OCI-LY7 (cell line): ENCODE measurements at regions not wholly inside any gene's neighbourhood (a gene's known extent, or its start where the extent isn't known, plus 50 kb on each side); places are given as distances from the start of the nearest gene placed in this dataset.

Experiments used
- BruUV-seq: library from RNA; stranded (reverse); fragments of 400-500 nt; replicated peaks from 2 replicates; lab custom pipeline; 2021; lab: Mats Ljungman, UMichigan
- CTCF ChIA-PET: fragments of 300-600 bp; sonication (Branson Sonifier 250); formaldehyde crosslinking; loops from one replicate; lab custom pipeline; 2022; ENCODE audit warnings: antibody characterized with exemption; ENCODE audit not compliant: unreplicated experiment; lab: Charles Lee
- POLR2A ChIA-PET: fragments of 300-600 bp; sonication (Branson Sonifier 250); formaldehyde crosslinking; loops from one replicate; lab custom pipeline; 2022; ENCODE audit warnings: antibody characterized with exemption; lab: Charles Lee
- DNase-seq: peaks from one replicate; pipeline ENCODE4 v3.0.0-alpha.2; 2015; ENCODE audit warnings: low spot score
- H2AFZ ChIP-seq: fragments of 200-600 bp; sonication (generic), shearing (Covaris generic); 2 replicates; pipeline ENCODE4 v1.6.1; 2014; ENCODE audit warnings: mild to moderate bottlenecking, antibody characterized with exemption, low read length, moderate library complexity
- H3K27ac ChIP-seq: fragments of 200-600 bp; sonication (generic); 2 replicates; pipeline ENCODE4 v1.5.1; 2014; ENCODE audit warnings: mixed run types, low read depth, mild to moderate bottlenecking, moderate library complexity, low read length, inconsistent platforms; ENCODE audit not compliant: poor library complexity, severe bottlenecking
- H3K36me3 ChIP-seq: fragments of 200-600 bp; sonication (generic); 2 replicates; pipeline ENCODE4 v1.6.1; 2014; ENCODE audit warnings: mild to moderate bottlenecking, antibody characterized with exemption, low read length, moderate library complexity, mixed read lengths; ENCODE audit not compliant: insufficient read depth
- H3K4me1 ChIP-seq: fragments of 200-600 bp; sonication (generic); 2 replicates; pipeline ENCODE4 v1.5.1; 2014; ENCODE audit warnings: mild to moderate bottlenecking, low read length; ENCODE audit not compliant: insufficient read depth, poor library complexity, severe bottlenecking
- H3K4me2 ChIP-seq: fragments of 200-600 bp; sonication (generic); 2 replicates; pipeline ENCODE4 v1.6.1; 2014; ENCODE audit warnings: mild to moderate bottlenecking, low read length
- H3K4me3 ChIP-seq: fragments of 200-600 bp; sonication (generic); 2 replicates; pipeline ENCODE4 v1.5.1; 2014; ENCODE audit warnings: mild to moderate bottlenecking, low read depth, low read length; ENCODE audit not compliant: poor library complexity, severe bottlenecking
- H3K79me2 ChIP-seq: fragments of 200-600 bp; sonication (generic); 2 replicates; pipeline ENCODE4 v1.6.1; 2016; ENCODE audit warnings: low read depth, mild to moderate bottlenecking, low read length, moderate library complexity, mixed read lengths; ENCODE audit not compliant: insufficient read depth
- H3K9me2 ChIP-seq: fragments of 200-600 bp; sonication (generic); 2 replicates; pipeline ENCODE4 v1.6.1; 2016; ENCODE audit warnings: mild to moderate bottlenecking, low read length, mixed read lengths; ENCODE audit not compliant: insufficient read depth
- H3K9me3 ChIP-seq: fragments of 200-600 bp; sonication (generic); 2 replicates; pipeline ENCODE4 v1.6.1; 2014; ENCODE audit warnings: mild to moderate bottlenecking, mixed run types, low read length, mixed read lengths
- H4K20me1 ChIP-seq: fragments of 200-600 bp; sonication (generic); 2 replicates; pipeline ENCODE4 v1.6.1; 2014; ENCODE audit warnings: mild to moderate bottlenecking, antibody characterized with exemption, low read length, moderate library complexity, mixed read lengths; ENCODE audit not compliant: insufficient read depth
- CTCF ChIP-seq: fragments of 200-600 bp; sonication (generic); conservative IDR thresholded peaks from 2 replicates; pipeline ENCODE4 v1.5.1; 2014; ENCODE audit warnings: mild to moderate bottlenecking, antibody characterized with exemption, low read length, moderate library complexity, mixed read lengths
- EZH2phosphoT487 ChIP-seq: fragments of 200-600 bp; sonication (generic); IDR thresholded peaks from 2 replicates; pipeline ENCODE4 v1.6.1; 2018; ENCODE audit warnings: low read depth, borderline replicate concordance, mild to moderate bottlenecking, mixed run types, antibody characterized with exemption, low read length, moderate library complexity, mixed read lengths
- intact Hi-C: fragments of 100-400 bp; cut with micrococcal nuclease; formaldehyde crosslinking; loops from one replicate; pipeline ENCODE4 v1.10.0; 2022; ENCODE audit not compliant: unreplicated experiment

GRCh38 chr2:18154812-18155211, 276.3 kb downstream of the KCNS3 start:
- no peaks in the 10 kb centered on the region for H3K79me2 ChIP-seq
- intact Hi-C loops: no loop called here
- no peak for DNase-seq
- H2AFZ ChIP-seq: no peak overlapping the region
- no peaks in the 10 kb centered on the region for H3K9me2 ChIP-seq
- H3K4me1 ChIP-seq: no peaks in the 10 kb centered on the region
- H3K4me3 ChIP-seq: no peak overlapping the region
- no peaks in the 10 kb centered on the region for H4K20me1 ChIP-seq
- ChIA-PET POLR2A (no interaction called here), CTCF (no interaction called here)
- no peak for TF ChIP-seq CTCF
- TF ChIP-seq EZH2phosphoT487: no peak
- H3K27ac ChIP-seq: no peak overlapping the region
- no TSS peak for BruUV-seq
- no peaks in the 10 kb centered on the region for H3K9me3 ChIP-seq
- H3K4me2 ChIP-seq: no peak overlapping the region
- no peaks in the 10 kb centered on the region for H3K36me3 ChIP-seq

- Histone ChIP-seq H3K79me2 (no peaks in the 10 kb centered on the region), H3K4me1 (no peaks in the 10 kb centered on the region), H3K9me2 (no peaks in the 10 kb centered on the region), H3K9me3 (no peaks in the 10 kb centered on the region), H3K4me2 (no peak overlapping the region), H4K20me1 (no peaks in the 10 kb centered on the region), H2AFZ (no peak overlapping the region), H3K36me3 (no peaks in the 10 kb centered on the region), H3K4me3 (no peak overlapping the region), H3K27ac (no peak overlapping the region)
- no peak for TF ChIP-seq CTCF
- TF ChIP-seq EZH2phosphoT487: no peak
- DNase-seq: no peak
- CTCF ChIA-PET: no interaction called here
- intact Hi-C loops: no loop called here
- POLR2A ChIA-PET: no interaction called here
- BruUV-seq: no TSS peak
Measured at GRCh38 chr2:18154259-18154658, 275.8 kb downstream of the KCNS3 start.

- H4K20me1 ChIP-seq: no peaks in the 10 kb centered on the region
- no TSS peak for BruUV-seq
- POLR2A ChIA-PET: no interaction called here
Measured at GRCh38 chr2:18153741-18154140, 275.3 kb downstream of the KCNS3 start.

More at GRCh38 chr2:18153741-18154140, 275.3 kb downstream of the KCNS3 start:
- Histone ChIP-seq H3K79me2 (no peaks in the 10 kb centered on the region), H3K9me2 (no peaks in the 10 kb centered on the region), H3K4me3 (no peak overlapping the region), H3K27ac (no peak overlapping the region), H3K9me3 (no peaks in the 10 kb centered on the region), H3K4me2 (no peak overlapping the region), H3K4me1 (no peaks in the 10 kb centered on the region), H3K36me3 (no peaks in the 10 kb centered on the region), H2AFZ (no peak overlapping the region)
- DNase-seq: no peak
- TF ChIP-seq EZH2phosphoT487 (no peak), CTCF (no peak)
- intact Hi-C loops: no loop called here
- CTCF ChIA-PET: no interaction called here
